HepG2 (cell line): ENCODE measurements at regions not wholly inside any gene's neighbourhood (a gene's known extent, or its start where the extent isn't known, plus 50 kb on each side); places are given as distances from the start of the nearest gene placed in this dataset.
A peak's percentile ranks its signal among the peaks of the same experiment; 100 is the strongest.

ENCODE experiments used
- FLYWCH1 ChIP-seq: sonication (generic); formaldehyde crosslinking; IDR thresholded peaks from 2 replicates; pipeline ENCODE4 v1.8.1; 2023; ENCODE audit warnings: mild to moderate bottlenecking, missing genetic modification reagents
- FOXK2 ChIP-seq: fragments of 450-650 bp; IDR thresholded peaks from 2 replicates; pipeline ENCODE4 v1.6.1; 2016
- HNRNPLL ChIP-seq: fragments of 200-400 bp; formaldehyde crosslinking; IDR thresholded peaks from 2 replicates; pipeline ENCODE4 v1.6.1; 2017; ENCODE audit warnings: mild to moderate bottlenecking, low read depth, low read length; ENCODE audit not compliant: poor library complexity, severe bottlenecking
- KDM2A ChIP-seq: sonication (generic); formaldehyde crosslinking; IDR thresholded peaks from 2 replicates; pipeline ENCODE4 v1.4.0; 2020; ENCODE audit warnings: low read depth, missing genetic modification reagents, borderline replicate concordance
- SRF ChIP-seq: IDR thresholded peaks from 2 replicates; pipeline ENCODE4 v1.6.1; 2011; ENCODE audit warnings: mild to moderate bottlenecking, low read depth, low read length, moderate library complexity
- ZBTB7B ChIP-seq: sonication (generic); formaldehyde crosslinking; IDR thresholded peaks from 2 replicates; pipeline ENCODE4 v1.4.0; 2020; ENCODE audit warnings: missing genetic modification reagents
- ZNF337 ChIP-seq: sonication (generic); formaldehyde crosslinking; IDR thresholded peaks from 2 replicates; pipeline ENCODE4 v1.5.1; 2020; ENCODE audit warnings: missing genetic modification reagents, low read depth, mild to moderate bottlenecking, borderline replicate concordance
- ZNF441 ChIP-seq: sonication (generic); formaldehyde crosslinking; IDR thresholded peaks from 2 replicates; pipeline ENCODE4 v1.7.0; 2021; ENCODE audit warnings: missing genetic modification reagents, borderline replicate concordance
- ZNF572 ChIP-seq: sonication (generic); formaldehyde crosslinking; IDR thresholded peaks from 2 replicates; pipeline ENCODE4 v1.5.1; 2020; ENCODE audit warnings: mild to moderate bottlenecking, missing genetic modification reagents
- TF ChIP-seq, protein P1 (sequence below): sonication (generic); formaldehyde crosslinking; IDR thresholded peaks from 2 replicates; pipeline ENCODE4 v1.5.1; 2020; ENCODE audit warnings: mild to moderate bottlenecking, missing genetic modification reagents, borderline replicate concordance
- TF ChIP-seq, protein P2 (sequence below): sonication (generic); formaldehyde crosslinking; IDR thresholded peaks from 2 replicates; pipeline ENCODE4 v1.4.0; 2020; ENCODE audit warnings: mild to moderate bottlenecking, missing genetic modification reagents, borderline replicate concordance
- TF ChIP-seq, protein P3 (sequence below): IDR thresholded peaks from 2 replicates; pipeline ENCODE4 v1.6.1; 2016; ENCODE audit warnings: missing genetic modification reagents, missing compliant biosample characterization
- TF ChIP-seq, protein P4 (sequence below): sonication (generic); formaldehyde crosslinking; IDR thresholded peaks from 2 replicates; pipeline ENCODE4 v1.4.0; 2020; ENCODE audit warnings: low read depth, missing genetic modification reagents
- TF ChIP-seq, protein P5 (sequence below): IDR thresholded peaks from 2 replicates; pipeline ENCODE4 v1.6.1; 2012; ENCODE audit warnings: low read depth, low read length, improper control_type of control experiment

DNA sequence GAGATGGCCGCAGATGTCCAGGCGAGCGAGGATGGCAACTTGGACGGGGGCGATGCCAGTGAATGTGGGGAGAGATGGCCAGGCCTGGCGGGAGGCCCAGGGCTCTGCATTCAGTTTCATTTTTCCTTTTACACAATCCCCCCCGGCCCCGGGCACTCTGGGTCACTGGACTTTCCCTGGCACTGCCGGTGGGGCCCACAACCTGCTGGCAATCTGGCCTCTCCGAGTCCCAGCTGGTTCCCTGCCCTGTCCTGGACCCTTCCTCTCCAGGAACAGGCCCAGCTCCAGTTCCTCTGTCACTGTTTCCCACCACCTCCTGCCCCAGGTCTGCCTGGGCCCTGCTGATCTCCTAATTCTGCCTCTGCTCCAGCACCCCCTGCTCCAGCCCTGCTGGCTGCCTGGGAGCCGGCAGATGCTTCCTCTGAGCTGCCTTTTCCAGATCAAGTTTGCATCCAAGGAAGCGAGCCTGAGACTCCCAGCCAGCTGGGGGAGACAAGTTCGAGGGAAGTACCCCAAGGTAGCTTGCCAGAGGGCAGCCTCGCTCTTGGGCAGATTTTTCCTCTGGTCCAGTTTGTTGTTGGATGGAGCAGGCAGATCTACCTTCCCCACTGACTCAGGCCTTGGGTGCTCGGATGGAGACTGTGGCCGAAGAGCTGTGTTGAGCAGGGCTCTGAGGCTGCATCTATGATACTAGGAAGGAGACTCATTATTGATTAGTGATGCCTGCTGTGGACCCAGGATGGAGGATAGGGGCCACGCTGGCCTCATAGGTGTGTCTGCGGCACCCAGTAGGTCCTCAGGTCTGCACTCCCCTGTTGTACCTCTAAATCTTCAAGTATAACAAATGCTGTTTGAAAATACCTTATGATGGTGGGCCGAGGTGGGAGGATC, 83.2 kb downstream of the CEBPB start (continued):
- TF ChIP-seq ZNF441 (CRISPR knock-in tag) (no peak), ZNF572 (CRISPR knock-in tag) (peak; percentile 53; the same call in 1 of the 2 replicates), FOXK2 (no peak), HNRNPLL (peak; percentile 22), ZBTB7B (CRISPR knock-in tag) (no peak; the same call in 1 of the 2 replicates), KDM2A (peak; percentile 65; the same call in 1 of the 2 replicates), SRF (0 out of 2 replicates have a peak, but pooled peaks have one; percentile 56), ZNF337 (CRISPR knock-in tag) (0 out of 2 replicates have a peak, but pooled peaks have one; percentile 11), FLYWCH1 (CRISPR knock-in tag) (0 out of 2 replicates have a peak, but pooled peaks have one; percentile 2)
- TF ChIP-seq, protein P1, sequence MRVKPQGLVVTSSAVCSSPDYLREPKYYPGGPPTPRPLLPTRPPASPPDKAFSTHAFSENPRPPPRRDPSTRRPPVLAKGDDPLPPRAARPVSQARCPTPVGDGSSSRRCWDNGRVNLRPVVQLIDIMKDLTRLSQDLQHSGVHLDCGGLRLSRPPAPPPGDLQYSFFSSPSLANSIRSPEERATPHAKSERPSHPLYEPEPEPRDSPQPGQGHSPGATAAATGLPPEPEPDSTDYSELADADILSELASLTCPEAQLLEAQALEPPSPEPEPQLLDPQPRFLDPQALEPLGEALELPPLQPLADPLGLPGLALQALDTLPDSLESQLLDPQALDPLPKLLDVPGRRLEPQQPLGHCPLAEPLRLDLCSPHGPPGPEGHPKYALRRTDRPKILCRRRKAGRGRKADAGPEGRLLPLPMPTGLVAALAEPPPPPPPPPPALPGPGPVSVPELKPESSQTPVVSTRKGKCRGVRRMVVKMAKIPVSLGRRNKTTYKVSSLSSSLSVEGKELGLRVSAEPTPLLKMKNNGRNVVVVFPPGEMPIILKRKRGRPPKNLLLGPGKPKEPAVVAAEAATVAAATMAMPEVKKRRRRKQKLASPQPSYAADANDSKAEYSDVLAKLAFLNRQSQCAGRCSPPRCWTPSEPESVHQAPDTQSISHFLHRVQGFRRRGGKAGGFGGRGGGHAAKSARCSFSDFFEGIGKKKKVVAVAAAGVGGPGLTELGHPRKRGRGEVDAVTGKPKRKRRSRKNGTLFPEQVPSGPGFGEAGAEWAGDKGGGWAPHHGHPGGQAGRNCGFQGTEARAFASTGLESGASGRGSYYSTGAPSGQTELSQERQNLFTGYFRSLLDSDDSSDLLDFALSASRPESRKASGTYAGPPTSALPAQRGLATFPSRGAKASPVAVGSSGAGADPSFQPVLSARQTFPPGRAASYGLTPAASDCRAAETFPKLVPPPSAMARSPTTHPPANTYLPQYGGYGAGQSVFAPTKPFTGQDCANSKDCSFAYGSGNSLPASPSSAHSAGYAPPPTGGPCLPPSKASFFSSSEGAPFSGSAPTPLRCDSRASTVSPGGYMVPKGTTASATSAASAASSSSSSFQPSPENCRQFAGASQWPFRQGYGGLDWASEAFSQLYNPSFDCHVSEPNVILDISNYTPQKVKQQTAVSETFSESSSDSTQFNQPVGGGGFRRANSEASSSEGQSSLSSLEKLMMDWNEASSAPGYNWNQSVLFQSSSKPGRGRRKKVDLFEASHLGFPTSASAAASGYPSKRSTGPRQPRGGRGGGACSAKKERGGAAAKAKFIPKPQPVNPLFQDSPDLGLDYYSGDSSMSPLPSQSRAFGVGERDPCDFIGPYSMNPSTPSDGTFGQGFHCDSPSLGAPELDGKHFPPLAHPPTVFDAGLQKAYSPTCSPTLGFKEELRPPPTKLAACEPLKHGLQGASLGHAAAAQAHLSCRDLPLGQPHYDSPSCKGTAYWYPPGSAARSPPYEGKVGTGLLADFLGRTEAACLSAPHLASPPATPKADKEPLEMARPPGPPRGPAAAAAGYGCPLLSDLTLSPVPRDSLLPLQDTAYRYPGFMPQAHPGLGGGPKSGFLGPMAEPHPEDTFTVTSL: no peak
- TF ChIP-seq, protein P2, sequence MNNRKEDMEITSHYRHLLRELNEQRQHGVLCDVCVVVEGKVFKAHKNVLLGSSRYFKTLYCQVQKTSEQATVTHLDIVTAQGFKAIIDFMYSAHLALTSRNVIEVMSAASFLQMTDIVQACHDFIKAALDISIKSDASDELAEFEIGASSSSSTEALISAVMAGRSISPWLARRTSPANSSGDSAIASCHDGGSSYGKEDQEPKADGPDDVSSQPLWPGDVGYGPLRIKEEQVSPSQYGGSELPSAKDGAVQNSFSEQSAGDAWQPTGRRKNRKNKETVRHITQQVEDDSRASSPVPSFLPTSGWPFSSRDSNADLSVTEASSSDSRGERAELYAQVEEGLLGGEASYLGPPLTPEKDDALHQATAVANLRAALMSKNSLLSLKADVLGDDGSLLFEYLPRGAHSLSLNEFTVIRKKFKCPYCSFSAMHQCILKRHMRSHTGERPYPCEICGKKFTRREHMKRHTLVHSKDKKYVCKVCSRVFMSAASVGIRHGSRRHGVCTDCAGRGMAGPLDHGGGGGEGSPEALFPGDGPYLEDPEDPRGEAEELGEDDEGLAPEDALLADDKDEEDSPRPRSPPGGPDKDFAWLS: 0 out of 2 replicates have a peak, but pooled peaks have one; percentile 65
- TF ChIP-seq, protein P3, sequence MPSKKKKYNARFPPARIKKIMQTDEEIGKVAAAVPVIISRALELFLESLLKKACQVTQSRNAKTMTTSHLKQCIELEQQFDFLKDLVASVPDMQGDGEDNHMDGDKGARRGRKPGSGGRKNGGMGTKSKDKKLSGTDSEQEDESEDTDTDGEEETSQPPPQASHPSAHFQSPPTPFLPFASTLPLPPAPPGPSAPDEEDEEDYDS: no peak
- TF ChIP-seq, protein P4, sequence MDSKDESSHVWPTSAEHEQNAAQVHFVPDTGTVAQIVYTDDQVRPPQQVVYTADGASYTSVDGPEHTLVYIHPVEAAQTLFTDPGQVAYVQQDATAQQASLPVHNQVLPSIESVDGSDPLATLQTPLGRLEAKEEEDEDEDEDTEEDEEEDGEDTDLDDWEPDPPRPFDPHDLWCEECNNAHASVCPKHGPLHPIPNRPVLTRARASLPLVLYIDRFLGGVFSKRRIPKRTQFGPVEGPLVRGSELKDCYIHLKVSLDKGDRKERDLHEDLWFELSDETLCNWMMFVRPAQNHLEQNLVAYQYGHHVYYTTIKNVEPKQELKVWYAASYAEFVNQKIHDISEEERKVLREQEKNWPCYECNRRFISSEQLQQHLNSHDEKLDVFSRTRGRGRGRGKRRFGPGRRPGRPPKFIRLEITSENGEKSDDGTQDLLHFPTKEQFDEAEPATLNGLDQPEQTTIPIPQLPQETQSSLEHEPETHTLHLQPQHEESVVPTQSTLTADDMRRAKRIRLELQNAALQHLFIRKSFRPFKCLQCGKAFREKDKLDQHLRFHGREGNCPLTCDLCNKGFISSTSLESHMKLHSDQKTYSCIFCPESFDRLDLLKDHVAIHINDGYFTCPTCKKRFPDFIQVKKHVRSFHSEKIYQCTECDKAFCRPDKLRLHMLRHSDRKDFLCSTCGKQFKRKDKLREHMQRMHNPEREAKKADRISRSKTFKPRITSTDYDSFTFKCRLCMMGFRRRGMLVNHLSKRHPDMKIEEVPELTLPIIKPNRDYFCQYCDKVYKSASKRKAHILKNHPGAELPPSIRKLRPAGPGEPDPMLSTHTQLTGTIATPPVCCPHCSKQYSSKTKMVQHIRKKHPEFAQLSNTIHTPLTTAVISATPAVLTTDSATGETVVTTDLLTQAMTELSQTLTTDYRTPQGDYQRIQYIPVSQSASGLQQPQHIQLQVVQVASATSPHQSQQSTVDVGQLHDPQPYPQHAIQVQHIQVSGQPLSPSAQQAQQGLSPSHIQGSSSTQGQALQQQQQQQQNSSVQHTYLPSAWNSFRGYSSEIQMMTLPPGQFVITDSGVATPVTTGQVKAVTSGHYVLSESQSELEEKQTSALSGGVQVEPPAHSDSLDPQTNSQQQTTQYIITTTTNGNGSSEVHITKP (CRISPR knock-in tag): 0 out of 2 replicates have a peak, but pooled peaks have one; percentile 28
- TF ChIP-seq, protein P5, sequence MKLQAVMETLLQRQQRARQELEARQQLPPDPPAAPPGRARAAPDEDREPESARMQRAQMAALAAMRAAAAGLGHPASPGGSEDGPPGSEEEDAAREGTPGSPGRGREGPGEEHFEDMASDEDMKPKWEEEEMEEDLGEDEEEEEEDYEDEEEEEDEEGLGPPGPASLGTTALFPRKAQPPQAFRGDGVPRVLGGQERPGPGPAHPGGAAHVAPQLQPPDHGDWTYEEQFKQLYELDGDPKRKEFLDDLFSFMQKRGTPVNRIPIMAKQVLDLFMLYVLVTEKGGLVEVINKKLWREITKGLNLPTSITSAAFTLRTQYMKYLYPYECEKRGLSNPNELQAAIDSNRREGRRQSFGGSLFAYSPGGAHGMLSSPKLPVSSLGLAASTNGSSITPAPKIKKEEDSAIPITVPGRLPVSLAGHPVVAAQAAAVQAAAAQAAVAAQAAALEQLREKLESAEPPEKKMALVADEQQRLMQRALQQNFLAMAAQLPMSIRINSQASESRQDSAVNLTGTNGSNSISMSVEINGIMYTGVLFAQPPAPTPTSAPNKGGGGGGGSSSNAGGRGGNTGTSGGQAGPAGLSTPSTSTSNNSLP: no peak
